NCI-H187 treated with DMSO at 0.1 percent for 48 hours (cell line): ENCODE measurements at regions not wholly inside any gene's neighbourhood (a gene's known extent, or its start where the extent isn't known, plus 50 kb on each side); places are given as distances from the start of the nearest gene placed in this dataset.
"Not testable (repeated sequence)": the region's sequence is repeated elsewhere in the genome, so short reads cannot be mapped to it uniquely, and the experiment has no call there.

Source experiments
- DNase-seq: peaks from one replicate; lab custom pipeline; 2025; lab: John Stamatoyannopoulos, UW

DNA sequence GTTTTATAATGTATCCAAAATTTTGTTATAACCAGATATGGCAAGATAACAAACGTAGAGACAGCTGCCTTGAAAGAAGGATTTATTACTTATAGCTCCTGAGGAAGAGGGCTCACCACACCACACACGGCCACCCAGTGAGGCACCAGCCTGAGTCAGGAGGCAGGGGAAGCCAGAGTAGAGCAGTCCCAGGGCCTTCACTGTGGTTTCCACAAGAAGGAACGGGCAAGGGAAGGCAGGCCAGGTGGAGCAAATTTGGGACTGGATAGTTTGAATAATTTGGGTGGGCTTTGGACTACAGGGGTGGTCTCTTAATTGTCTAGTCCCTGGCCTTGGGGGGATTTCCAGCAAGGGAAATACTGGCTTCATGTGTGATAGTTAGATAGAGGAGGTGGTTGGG, 72.5 kb downstream of the RRAGC start:
- DNase-seq: no peak

DNA sequence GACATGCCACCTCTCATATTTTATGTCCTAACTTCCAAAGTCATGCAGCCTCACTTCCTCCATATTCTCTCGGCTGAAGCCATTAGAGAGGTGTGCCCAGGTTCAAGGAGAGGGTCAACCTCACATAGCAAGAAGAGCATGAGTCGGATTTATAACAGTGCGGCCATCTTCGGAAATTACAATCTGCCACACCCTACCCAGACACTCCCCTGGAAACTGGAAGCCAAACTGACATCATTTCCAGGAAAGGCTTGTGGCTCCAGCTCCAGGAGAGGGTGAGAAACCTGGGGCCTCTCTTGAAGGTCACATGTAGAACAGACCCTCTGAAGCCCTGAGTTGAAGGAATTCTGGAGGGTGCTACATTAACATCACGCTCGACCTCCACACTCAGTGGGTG, 73.5 kb downstream of the RRAGC start:
- DNase-seq: no peak

DNA sequence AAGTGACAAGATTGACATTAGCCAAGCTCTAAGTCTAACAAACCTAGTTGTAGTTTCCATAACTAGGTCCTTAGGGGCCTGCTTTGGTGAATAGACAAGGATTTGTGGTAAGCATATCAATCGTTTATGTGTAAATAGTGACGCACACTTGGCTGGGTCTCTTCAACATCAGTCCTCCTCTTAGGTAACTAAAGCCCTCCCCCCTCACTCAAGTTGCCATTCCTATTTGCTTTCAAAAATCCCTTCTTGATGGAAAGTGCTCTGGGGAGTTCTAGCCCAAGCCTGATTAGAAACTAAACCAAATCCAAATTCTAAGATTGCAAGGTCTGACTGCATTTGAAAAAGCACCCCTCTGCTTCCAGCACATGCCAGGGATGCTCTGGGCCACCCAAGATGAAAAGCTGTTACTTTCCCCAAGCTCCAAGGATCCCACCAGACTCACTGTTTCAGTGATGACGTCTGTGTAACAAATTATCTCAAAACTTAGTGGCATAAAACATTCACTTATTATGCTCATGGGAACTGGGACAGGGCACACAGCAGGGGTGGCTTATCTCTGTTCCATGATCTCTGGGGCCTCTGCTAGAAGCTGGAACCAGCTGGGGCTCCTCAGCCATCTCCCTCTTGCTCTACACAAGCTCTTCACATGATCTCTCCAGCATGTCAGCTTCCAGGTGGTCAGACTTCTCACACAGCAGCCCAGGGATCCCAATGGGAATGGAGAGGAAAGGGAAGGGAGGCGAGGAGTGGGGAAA, 74.1 kb downstream of the RRAGC start:
- DNase-seq: no peak

DNA sequence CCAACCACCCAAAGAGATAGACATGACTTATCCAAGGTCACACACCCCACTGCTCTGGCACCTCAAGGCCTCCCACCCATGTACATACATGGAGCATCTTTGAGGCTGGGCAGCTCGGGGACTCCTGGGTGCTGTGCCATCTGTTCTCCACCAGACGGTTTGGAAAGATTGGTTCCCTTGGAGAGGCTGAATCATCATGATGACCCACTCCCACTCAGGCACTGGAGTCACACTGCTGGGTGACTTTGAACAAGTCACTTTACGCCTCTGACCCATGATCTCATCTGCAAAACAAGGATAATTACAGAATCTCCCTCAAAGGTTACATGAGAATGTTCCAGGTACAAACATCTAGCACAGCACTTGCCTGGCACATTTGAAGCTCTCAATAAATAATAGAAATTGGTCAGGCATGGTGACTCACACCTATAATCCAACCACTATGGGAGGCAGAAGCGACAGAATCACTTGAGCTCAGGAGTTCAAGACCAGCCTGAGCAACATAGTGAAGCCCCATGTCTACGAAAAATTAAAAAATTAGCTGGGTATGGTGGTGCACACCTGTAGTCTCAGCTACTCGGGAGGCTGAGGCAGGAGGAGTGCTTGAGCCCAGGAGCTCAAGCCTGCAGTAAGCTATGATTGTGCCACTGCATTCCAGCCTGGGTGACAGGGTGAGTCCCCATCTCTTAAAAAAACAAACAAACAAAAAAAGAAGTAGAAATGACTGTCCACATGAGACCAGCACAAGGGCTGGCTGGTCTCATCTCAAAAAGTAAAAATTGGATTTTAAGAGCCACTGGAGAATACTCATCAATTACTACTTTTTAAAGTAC, 74.9 kb downstream of the RRAGC start:
- DNase-seq: no peak

DNA sequence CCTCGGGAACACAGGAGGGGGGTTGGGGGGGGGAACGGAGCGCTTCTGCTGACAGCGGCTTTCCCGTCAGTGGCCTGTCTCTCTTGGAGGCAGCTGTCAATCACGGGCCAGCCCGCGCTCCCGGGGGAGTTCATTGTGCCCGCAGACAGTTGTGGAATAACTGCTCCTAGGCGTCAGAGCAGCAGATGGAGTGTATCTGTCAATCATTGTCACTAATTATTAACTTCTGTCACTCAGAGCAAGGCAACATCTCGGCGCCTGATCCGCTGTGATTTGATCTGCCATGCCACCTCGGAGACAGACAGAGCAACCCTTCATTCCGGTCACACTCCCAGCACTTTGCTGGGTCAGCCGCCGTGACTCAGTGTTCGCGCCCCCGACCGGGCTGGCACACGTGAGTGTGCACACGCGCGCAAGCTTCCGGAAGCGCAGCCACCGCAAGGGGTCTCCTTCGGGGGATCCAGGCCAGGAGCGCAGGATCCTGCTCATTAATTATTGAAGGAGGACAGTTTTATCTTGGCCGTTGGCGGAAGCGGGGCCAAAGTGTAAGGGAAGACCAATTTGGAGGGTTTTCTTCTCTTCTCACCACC, 75.8 kb downstream of the RRAGC start:
- DNase-seq: no peak

DNA sequence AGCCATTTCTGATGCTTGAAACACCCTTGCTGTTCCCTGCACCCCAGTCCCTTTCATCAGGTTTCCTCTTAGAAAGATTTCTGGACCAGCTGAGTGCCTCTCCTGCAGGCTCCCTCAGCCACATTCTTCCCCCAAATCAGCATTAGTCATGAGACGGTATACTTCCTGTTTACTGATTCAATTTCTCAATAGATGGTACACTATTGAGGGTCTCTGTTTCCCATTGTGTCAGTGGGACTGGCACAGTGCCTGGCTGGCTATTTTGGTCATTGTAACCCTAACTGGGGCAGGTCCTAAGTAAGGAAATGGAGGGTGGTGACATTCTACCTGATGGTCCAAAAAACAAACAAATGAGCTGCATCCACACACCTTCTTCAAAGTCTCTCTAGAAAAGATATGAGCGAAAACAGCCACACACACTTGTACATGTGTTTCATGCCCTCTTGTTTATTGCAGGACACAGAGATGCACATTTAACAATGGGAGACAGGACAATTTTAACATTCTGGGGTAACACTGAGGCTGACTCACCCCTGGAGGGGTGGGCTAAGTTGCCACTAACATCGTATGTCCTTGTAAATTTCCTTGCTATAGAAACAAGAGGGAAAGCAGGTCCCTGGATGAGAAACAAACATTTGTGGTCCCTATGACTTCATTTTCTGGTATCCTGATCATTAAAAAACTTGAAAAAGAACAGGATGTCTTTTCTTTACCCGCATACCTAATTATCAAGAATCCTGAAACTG, 77.5 kb downstream of the RRAGC start:
- DNase-seq: no peak

DNA sequence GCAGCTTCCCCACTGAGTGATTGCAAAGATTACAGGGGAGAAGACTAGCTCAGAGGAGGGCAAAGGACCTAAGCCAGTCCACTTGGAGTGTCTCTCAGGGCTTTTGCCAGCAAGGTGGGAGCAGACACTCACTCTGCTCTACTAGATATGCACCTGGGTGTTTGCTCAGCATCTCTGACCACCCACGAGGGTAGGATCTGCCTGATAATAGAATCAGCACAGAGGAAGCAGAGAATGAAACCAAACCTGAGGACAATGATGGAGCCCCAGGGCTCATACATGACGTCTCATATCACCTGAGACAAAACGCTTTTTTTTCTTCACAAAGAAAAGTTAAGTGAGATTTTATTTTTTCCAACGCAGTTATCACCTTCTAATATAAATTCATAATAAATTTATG, 79.4 kb downstream of the RRAGC start:
- no peak for DNase-seq

DNA sequence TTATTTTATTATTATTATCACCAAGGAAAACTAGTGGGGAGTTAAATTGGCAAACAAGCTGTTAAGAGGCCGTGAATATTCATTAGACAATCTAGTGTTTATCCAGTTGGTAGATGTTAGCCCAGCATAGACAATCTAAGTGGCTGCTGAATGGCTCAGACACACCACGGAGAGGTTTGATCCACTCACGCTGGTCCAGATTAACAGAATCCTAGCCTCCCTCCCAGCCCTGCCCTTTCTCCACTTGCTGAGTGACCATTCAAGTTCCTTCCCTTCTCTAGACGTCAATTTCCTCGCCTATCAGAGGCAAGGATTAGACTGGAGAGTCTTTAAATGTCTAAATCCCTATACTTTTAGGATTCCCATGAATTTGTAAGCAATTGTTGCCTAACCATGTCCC, 80.1 kb downstream of the RRAGC start:
- no peak for DNase-seq

DNA sequence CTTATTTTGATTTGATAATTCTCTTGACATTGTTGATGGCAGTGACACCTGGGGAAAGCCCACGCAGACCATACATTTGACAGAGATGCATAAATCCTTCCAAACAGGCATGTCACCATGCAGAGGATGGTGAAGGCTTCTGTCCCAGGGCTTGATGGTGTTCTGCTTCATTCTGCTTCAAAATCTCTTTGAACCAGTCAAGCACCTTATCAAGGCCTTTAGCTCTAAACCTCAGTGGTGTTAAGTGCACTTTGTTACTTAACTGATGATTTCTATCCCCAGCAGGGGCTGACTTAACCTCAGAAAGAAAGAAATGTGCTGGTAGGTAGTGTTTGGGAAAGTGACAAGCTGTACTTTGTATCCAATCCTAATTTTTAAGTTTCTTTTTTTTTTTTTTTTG, 81.1 kb downstream of the RRAGC start:
- no peak for DNase-seq

DNA sequence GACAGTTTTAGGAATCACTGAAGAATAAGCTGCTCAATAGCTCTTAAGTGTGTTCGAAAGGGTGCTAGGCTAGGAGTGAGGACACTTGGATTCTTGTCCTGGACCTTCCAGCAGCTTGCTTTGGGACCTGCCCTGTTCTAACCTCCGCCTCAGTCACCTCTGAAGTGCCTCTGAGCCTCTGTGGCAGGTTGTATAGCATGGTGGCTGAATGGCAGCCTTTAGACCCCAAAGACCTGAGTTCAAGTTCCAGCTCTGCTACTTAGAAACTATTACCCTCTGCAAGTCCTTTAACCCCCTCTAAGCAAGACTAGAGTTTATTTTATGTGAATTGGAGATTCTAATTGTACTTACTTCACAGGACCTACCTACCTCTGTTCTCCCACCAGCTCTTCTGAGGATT, 81.5 kb downstream of the RRAGC start:
- DNase-seq: no peak

DNA sequence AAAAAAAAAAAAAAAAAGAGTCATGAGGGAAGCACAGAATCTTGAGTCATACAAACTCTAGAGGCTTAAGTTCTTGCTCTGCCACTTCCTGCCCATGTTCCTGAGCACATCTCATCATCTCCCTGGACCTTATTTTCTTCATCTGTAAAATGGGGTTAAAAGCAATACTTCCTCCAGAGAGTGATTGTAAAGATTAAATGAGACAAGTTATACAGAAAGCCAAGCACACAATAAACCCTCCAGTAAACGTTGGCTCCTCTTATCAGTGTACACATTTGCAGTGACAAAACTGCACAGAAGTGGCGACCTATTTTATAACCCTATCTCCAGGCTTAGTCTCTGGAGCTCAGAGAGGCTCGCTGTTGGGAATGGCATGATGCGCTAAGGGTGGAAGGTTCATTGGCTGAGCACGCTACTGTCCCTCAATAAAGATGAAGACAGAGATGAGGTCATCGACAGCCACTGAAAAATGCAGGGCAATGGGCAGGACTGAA, 82.1 kb downstream of the RRAGC start:
- no peak for DNase-seq

DNA sequence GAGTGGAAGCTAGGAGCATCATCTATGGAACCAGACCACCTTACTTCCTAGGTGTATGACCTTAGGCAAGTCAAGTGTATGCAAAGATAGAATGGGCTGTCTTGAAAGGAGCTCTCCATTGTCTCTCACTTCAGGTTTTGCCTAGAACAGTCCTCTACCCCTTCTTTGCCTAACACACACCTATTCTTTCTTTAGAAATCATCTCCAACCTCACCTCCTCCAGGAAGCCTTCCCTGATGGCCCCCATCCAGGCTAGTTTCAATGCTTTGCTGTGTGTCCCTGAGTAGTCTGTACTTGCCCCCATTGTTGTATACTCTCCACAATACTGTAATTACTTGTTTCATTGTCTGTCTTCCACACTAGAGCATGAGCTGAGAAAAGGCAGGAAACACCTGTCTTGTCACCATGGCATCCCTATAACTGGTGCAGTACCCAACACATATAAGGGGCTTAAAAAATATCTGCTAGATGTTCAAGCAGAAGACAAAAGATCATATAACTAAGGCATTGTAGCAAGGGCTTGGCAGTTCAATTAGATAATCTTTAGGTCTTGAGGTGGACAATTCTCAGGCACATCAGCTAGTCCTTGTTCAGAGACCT, 83.0 kb downstream of the RRAGC start:
- no peak for DNase-seq

DNA sequence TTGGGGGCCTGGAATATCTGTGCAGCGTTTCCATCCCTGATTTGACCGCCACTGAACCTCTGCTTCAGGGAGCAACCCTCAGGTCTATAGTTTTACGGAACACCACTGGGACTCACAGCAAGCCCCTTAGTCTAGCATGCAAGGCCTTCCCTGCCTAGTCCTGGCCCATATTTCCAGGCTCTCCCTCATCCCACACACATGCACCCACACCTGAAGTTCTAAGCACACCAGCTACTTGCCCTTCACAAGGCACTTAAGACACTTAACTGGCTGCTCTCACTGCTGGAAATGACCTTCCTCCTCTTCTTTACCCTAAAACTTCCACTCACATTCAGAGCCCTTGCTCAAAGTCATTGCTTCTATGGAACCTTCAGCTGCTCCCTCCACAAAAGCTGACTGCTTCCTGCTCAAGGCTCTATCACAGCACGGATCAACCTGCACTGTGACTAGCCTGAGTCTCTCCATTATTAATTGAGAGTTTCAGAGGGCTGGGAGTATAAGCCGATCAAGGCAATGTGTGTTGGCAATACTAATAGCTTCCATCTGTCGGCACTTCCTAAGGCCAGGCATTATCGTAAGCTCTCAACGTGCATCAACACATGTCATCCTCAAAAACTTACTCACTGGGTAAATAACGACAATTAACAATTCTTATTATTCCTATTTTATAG, 84.3 kb downstream of the RRAGC start:
- DNase-seq: no peak

DNA sequence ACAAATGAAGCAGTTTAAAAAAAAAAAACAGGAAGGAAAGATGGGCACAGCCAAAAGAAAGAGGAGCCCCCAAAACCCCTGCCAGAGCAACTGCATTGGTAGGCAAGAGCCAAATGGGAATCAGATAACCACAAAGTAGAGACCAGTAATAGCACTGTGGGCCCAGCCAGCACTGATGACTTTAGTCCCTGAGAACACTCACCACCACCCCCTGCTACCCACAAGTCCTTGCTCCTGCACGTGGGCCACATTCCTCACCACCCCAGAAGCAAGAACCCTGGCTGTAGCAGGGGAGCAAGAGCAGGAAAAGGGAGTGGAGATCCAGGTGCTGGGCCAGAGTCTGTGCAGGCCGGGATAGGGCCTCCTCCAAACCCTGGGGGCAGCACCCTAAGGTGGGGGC, 86.1 kb downstream of the RRAGC start:
- no peak for DNase-seq

DNA sequence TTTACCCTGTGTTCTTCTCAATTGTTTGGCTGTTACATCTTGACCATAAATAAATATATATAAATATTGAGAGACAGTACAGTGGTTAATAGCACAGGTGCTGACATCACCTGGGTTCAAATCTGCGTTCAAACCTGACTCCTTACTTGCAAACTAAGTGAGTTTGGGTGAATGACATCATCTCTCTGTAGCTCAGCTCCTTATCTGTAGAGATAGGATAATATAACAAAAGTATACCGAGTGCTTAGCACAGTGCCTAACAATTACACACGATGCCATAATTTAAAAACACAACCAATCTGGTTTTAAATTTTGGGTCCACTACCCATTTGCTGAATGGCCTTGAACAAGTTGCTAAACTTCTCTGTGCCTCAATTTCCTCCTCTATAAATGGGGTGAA, 86.6 kb downstream of the RRAGC start:
- DNase-seq: no peak

DNA sequence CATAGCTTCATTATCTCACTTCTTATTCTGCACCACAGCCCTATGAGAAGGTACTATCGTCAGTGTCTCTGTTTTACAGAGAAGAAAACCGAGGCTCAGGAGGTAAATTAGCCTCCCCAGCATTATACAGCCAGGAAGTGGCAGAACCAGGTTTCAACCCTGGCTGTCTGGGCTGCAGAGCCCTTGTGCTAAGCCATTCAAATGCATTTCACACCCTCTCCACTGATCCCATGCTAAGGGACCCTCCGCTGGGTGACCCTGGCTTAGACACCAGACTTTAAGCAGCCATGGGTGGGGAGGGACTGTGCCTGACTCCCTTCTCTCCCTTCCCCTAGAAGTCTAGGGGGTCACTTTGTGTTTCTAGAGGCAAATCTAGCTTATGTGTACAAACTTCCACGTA, 87.5 kb downstream of the RRAGC start:
- no peak for DNase-seq

DNA sequence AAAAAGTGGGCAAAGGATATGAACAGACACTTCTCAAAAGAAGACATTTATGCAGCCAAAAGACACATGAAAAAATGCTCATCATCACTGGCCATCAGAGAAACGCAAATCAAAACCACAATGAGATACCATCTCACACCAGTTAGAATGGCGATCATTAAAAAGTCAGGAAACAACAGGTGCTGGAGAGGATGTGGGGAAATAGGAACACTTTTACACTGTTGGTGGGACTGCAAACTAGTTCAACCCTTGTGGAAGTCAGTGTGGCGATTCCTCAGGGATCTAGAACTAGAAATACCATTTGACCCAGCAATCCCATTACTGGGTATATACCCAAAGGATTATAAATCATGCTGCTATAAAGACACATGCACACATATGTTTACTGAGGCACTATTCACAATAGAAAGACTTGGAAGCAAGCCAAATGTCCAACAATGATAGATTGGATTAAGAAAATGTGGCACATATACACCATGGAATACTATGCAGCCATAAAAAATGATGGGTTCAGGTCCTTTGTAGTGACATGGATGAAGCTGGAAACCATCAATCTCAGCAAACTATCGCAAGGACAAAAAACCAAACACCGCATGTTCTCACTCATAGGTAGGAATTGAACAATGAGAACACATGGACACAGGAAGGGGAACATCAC, 88.9 kb downstream of the RRAGC start:
- not testable (repeated sequence) for DNase-seq

DNA sequence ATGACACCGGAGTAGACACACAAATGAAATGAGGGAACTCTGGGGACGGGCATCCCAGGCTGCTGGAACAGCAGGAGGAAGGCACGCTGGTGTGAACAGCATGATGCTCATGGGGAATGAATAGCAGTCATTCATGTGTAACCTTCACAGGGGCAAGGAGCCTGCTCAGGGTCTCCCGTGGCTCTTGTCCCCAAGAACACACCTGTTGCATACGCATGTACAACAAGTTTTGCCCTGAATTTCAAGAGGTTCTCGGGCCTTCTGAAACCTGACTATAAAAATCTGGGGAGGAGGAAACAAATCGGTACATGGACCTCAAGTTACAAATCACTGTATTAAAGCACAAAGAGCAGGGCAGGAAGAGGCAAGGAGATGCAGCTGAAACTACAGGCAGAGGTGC, 93.4 kb downstream of the RRAGC start:
- no peak for DNase-seq

DNA sequence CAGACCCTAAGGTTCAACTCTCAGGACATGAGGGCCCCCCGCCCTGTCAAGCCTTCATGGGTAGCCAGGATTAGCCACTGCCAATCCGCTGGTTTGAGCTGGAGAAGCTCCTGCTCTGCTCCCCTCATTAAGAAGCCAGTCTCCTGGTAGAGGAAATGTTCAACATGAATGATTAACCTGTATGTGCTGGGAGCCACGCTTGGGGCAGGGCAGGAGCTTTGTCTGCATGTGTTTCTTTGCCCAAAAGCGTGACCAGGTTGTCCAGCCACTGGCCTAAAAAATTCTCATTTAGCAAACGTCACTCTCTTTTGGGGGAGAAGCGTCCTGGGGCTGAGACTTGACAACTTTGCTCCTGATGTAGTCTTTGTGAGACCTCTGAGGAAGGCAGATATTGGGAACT, 96.5 kb downstream of the RRAGC start:
- no peak for DNase-seq

DNA sequence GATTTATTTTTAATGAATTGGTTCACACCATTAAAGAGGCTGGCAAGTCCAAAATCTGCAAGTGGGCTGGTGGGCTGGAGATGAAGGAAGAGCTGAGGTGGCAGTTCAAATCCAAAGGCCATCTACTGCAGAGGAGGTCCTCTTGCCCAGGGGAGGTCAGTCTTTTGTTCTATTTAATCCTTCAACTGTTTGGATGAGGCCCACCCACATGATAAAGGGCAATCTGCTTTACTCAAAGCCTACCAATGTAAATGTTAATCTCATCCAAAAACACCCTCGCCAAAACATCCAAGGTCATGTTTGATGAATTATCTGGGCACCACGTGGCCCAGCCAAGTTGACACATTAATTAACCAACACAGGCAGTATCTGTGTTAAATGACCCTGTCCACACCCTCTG, 99.0 kb downstream of the RRAGC start:
- DNase-seq: no peak

DNA sequence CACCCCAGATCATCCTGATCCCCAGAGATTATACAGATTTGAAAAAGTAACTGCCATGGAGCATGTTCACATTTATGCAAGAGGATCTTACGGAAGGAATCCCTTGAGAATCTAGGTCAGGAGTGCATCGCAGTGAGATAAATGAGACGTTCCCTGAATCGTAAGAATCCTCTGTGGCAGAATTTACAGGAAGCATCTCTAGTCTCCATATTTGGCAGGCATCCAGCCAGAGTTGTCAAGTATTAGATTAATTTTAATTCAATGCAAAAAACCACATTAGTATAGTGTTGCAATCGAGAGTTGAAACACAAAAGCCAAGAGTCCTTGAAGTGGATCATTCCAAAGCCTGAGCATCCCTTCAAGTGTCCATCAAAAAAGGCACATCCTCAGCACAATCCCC, 100.8 kb downstream of the RRAGC start:
- DNase-seq: peak; percentile 42
